ENCODE measurements at regions not wholly inside any gene's neighbourhood (a gene's known extent, or its start where the extent isn't known, plus 50 kb on each side); places are given as distances from the start of the nearest gene placed in this dataset.
"Not testable (repeated sequence)": the region's sequence is repeated elsewhere in the genome, so short reads cannot be mapped to it uniquely, and the experiment has no call there.

GRCh38 chr16:22572331-22573224 is 61.9 kb downstream of the NPIPB5 start:
- H3K9me3 ChIP-seq; DNase-seq; intact Hi-C loops (cut with DNase I); H3K27me3 ChIP-seq (ENCODE audit: insufficient read depth in 3 of 3, low read length in 2 of 3); H3K4me3 ChIP-seq; H3K4me1 ChIP-seq; H3K36me3 ChIP-seq (ENCODE audit: insufficient read depth in 1 of 2, low read depth in 1 of 2); H3K27ac ChIP-seq: not testable (repeated sequence)
- peak in 2 of 4 donors; percentile 21 to 26 for ATAC-seq
- WGBS, 3 donors: 68 to 69% (median 68%) methylated on average over 4 of the region's 11 CpGs

GRCh38 chr16:22573225-22573530 is 62.5 kb downstream of the NPIPB5 start:
- H3K36me3 ChIP-seq (ENCODE audit: insufficient read depth in 1 of 2, low read depth in 1 of 2); H3K4me3 ChIP-seq; H3K9me3 ChIP-seq; DNase-seq; H3K27ac ChIP-seq; H3K4me1 ChIP-seq; intact Hi-C loops (cut with DNase I); H3K27me3 ChIP-seq (ENCODE audit: insufficient read depth in 3 of 3, low read length in 2 of 3): not testable (repeated sequence)
- WGBS, 3 donors: no CpG with 5 or more reads among the region's 26 CpGs
- peak; percentile 75 to 97 (median 90) for ATAC-seq

- not testable (repeated sequence) for DNase-seq; H3K36me3 ChIP-seq (ENCODE audit: insufficient read depth in 1 of 2, low read depth in 1 of 2)
These were observed 65.8 kb downstream of the NPIPB5 start for GRCh38 chr16:22576506-22576905.

GRCh38 chr16:22583195-22583594 is 72.5 kb downstream of the NPIPB5 start:
- H3K36me3 ChIP-seq (ENCODE audit: insufficient read depth in 1 of 2, low read depth in 1 of 2); H3K27ac ChIP-seq; intact Hi-C loops (cut with DNase I); H3K9me3 ChIP-seq; H3K4me3 ChIP-seq; DNase-seq; H3K4me1 ChIP-seq; H3K27me3 ChIP-seq (ENCODE audit: insufficient read depth in 3 of 3, low read length in 2 of 3); ATAC-seq: not testable (repeated sequence)
- 84 to 89% (median 85%) methylated on average over 6 of the region's 6 CpGs for WGBS, 3 donors

More at GRCh38 chr16:22576506-22576905, 65.8 kb downstream of the NPIPB5 start:
- H3K27ac ChIP-seq; H3K9me3 ChIP-seq; intact Hi-C loops (cut with DNase I); H3K4me1 ChIP-seq; H3K4me3 ChIP-seq; H3K27me3 ChIP-seq (ENCODE audit: insufficient read depth in 3 of 3, low read length in 2 of 3); ATAC-seq: not testable (repeated sequence)
- 69 to 76% (median 71%) methylated on average over 5 to 6 of the region's 6 CpGs for WGBS, 3 donors

GRCh38 chr16:22584459-22584858 is 73.8 kb downstream of the NPIPB5 start:
- H3K4me3 ChIP-seq; intact Hi-C loops (cut with DNase I); H3K4me1 ChIP-seq; H3K9me3 ChIP-seq; H3K27ac ChIP-seq; H3K27me3 ChIP-seq (ENCODE audit: insufficient read depth in 3 of 3, low read length in 2 of 3); H3K36me3 ChIP-seq (ENCODE audit: insufficient read depth in 1 of 2, low read depth in 1 of 2); DNase-seq; ATAC-seq: not testable (repeated sequence)
- 67 to 81% (median 80%) methylated on average over 1 of the region's 3 CpGs for WGBS, 3 donors

GRCh38 chr16:22584941-22585340 is 74.2 kb downstream of the NPIPB5 start:
- intact Hi-C loops (cut with DNase I); H3K4me3 ChIP-seq; ATAC-seq; H3K4me1 ChIP-seq; H3K27me3 ChIP-seq (ENCODE audit: insufficient read depth in 3 of 3, low read length in 2 of 3); H3K27ac ChIP-seq; DNase-seq; H3K9me3 ChIP-seq; H3K36me3 ChIP-seq (ENCODE audit: insufficient read depth in 1 of 2, low read depth in 1 of 2): not testable (repeated sequence)
- no CpG with 5 or more reads among the region's 5 CpGs for WGBS, 3 donors

- H3K36me3 ChIP-seq (ENCODE audit: insufficient read depth in 1 of 2, low read depth in 1 of 2); H3K4me1 ChIP-seq; H3K9me3 ChIP-seq; H3K27me3 ChIP-seq (ENCODE audit: insufficient read depth in 3 of 3, low read length in 2 of 3); intact Hi-C loops (cut with DNase I); ATAC-seq; H3K27ac ChIP-seq; H3K4me3 ChIP-seq; DNase-seq: not testable (repeated sequence)
- WGBS, 3 donors: 88 to 99% (median 95%) methylated on average over 3 of the region's 3 CpGs
These were observed 74.7 kb downstream of the NPIPB5 start for GRCh38 chr16:22585431-22585830.

GRCh38 chr16:22586732-22587131 is 76.0 kb downstream of the NPIPB5 start:
- 77 to 83% (median 82%) methylated on average over 1 of the region's 5 CpGs for WGBS, 3 donors
- H3K4me3 ChIP-seq; H3K9me3 ChIP-seq; H3K27me3 ChIP-seq (ENCODE audit: insufficient read depth in 3 of 3, low read length in 2 of 3); H3K27ac ChIP-seq; ATAC-seq; H3K4me1 ChIP-seq; intact Hi-C loops (cut with DNase I); H3K36me3 ChIP-seq (ENCODE audit: insufficient read depth in 1 of 2, low read depth in 1 of 2); DNase-seq: not testable (repeated sequence)

GRCh38 chr16:22589757-22590156 is 79.1 kb downstream of the NPIPB5 start:
- H3K36me3 ChIP-seq (ENCODE audit: insufficient read depth in 1 of 2, low read depth in 1 of 2); DNase-seq; intact Hi-C loops (cut with DNase I); H3K27ac ChIP-seq; H3K9me3 ChIP-seq; ATAC-seq; H3K4me1 ChIP-seq; H3K4me3 ChIP-seq; H3K27me3 ChIP-seq (ENCODE audit: insufficient read depth in 3 of 3, low read length in 2 of 3): not testable (repeated sequence)
- WGBS, 3 donors: 77 to 86% (median 82%) methylated on average over 4 of the region's 4 CpGs

- H3K36me3 ChIP-seq (ENCODE audit: insufficient read depth in 1 of 2, low read depth in 1 of 2); H3K27ac ChIP-seq; intact Hi-C loops (cut with DNase I); ATAC-seq; H3K9me3 ChIP-seq; H3K27me3 ChIP-seq (ENCODE audit: insufficient read depth in 3 of 3, low read length in 2 of 3); DNase-seq; H3K4me3 ChIP-seq; H3K4me1 ChIP-seq: not testable (repeated sequence)
- WGBS, 3 donors: no CpG with 5 or more reads among the region's 8 CpGs
These were observed 85.9 kb downstream of the NPIPB5 start for GRCh38 chr16:22596445-22597045.

GRCh38 chr16:22603744-22604143 is 93.1 kb downstream of the NPIPB5 start:
- H3K27ac ChIP-seq; H3K9me3 ChIP-seq; H3K4me1 ChIP-seq; DNase-seq; H3K27me3 ChIP-seq (ENCODE audit: insufficient read depth in 3 of 3, low read length in 2 of 3); intact Hi-C loops (cut with DNase I); H3K4me3 ChIP-seq; H3K36me3 ChIP-seq (ENCODE audit: insufficient read depth in 1 of 2, low read depth in 1 of 2); ATAC-seq: not testable (repeated sequence)
- 83 to 84% (median 84%) methylated on average over 4 to 5 of the region's 11 CpGs for WGBS, 3 donors
